ENCODE measurements at regions not wholly inside any gene's neighbourhood (a gene's known extent, or its start where the extent isn't known, plus 50 kb on each side); places are given as distances from the start of the nearest gene placed in this dataset.
"Not testable (repeated sequence)": the region's sequence is repeated elsewhere in the genome, so short reads cannot be mapped to it uniquely, and the experiment has no call there.

GRCh38 chr5:124193371-124193789, 553.1 kb downstream of the ZNF608 start:
- ATAC-seq (ENCODE audit: low read depth in 2 of 2): no peak
- Mint-ChIP-seq H3K4me1 (no peaks in the 10 kb centered on the region), H3K9me3 (peaks cover 0 to 3% (median 0%) of the 10 kb centered on the region in 7 donors), H3K4me3 (no peak overlapping the region), H3K36me3 (no peaks in the 10 kb centered on the region), H3K27ac (peak overlapping the region in 1 of 6 donors; percentile 79), H3K27me3 (no peaks in the 10 kb centered on the region)
- DNase-seq: no peak

DNA sequence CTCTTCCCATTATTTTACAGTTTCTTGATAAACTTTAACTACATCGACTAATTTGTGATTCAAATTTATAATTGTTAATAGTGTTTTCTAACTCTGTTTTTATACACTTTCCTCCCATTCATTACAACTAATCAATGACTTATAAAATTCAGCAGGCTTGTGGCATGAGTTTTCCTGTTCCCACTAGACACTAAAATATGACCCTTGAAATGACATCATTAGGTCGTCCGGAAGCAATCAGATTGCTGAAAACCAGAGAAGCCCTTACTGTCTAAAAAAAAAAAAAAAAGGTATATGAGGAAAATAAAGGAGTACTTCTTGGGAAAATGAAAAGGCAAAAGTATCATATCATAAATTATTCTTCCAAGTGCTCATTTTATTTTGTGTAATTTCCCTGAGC, 553.7 kb downstream of the ZNF608 start:
- no peak overlapping the region for H3K27ac Mint-ChIP-seq
- no peaks in the 10 kb centered on the region for H3K36me3 Mint-ChIP-seq
- no peaks in the 10 kb centered on the region for H3K4me1 Mint-ChIP-seq

GRCh38 chr5:124185716-124186115, 560.7 kb downstream of the ZNF608 start:
- no peak overlapping the region for H3K4me3 Mint-ChIP-seq
- ATAC-seq (ENCODE audit: low read depth in 2 of 2): no peak
- no peaks in the 10 kb centered on the region for H3K36me3 Mint-ChIP-seq
- H3K9me3 Mint-ChIP-seq: peaks cover 0 to 3% (median 0%) of the 10 kb centered on the region in 7 donors
- no peak overlapping the region for H3K27ac Mint-ChIP-seq
- DNase-seq: no peak
- no peaks in the 10 kb centered on the region for H3K27me3 Mint-ChIP-seq
- peaks cover 0 to 4% (median 0%) of the 10 kb centered on the region in 3 donors for H3K4me1 Mint-ChIP-seq

More for the DNA sequence above, 553.7 kb downstream of the ZNF608 start:
- no peaks in the 10 kb centered on the region for H3K27me3 Mint-ChIP-seq
- no peak for ATAC-seq (ENCODE audit: low read depth in 2 of 2)
- no peak overlapping the region for H3K4me3 Mint-ChIP-seq
- no peak for DNase-seq
- H3K9me3 Mint-ChIP-seq: peaks cover 0 to 3% (median 0%) of the 10 kb centered on the region in 7 donors

DNA sequence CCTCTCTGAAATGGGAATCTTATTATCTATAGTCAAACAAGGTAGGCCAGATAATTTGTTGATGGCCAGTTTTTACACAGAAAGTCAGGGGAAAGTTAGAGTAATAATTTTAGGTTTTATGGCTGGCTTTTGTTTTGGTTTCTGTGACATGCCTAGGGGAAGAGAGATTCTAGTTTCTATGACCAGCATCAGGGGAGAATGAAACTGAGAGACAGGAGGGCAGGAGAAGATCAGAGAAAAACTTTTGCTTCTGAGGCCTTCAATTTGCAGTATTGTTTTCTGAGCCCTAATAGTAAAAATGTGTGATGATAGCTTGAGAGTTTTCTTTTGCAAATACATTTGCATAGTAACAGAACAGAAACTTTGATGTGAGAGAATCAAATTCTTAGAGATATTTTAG, 564.3 kb downstream of the ZNF608 start:
- Mint-ChIP-seq H3K4me3 (no peak overlapping the region), H3K4me1 (peaks cover 0 to 4% (median 0%) of the 10 kb centered on the region in 3 donors), H3K27ac (peak overlapping the region in 1 of 6 donors; percentile 2), H3K9me3 (peaks cover 0 to 8% (median 2%) of the 10 kb centered on the region in 7 donors), H3K27me3 (no peaks in the 10 kb centered on the region), H3K36me3 (no peaks in the 10 kb centered on the region)
- ATAC-seq (ENCODE audit: low read depth in 2 of 2) (no peak), DNase-seq (no peak)

DNA sequence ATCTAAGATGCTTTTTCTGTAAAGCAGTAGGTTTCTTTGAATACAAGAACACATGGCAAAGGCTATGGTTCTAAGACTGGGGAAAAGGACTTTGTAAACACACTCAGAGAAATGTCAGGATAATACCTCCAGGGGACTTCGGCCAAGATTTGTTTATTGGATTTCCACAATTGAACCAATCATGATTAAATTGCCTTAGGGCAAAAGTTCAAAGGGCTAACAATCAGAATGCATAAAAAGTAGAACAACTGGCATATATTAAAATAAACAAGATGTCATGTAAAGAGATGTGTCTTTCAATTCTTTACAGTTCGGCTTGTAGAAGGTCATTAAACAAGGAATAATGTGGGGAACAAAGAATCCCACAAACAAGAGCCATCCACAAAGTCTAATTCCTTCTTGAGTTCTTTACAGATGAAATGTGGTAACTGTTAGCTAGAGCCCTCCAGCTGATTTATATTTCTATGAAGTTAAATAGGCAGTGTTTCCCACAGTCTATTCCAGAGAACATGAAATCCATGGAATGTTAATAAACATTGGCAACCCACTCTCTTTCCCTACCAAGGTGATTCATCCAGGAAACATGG, 565.5 kb downstream of the ZNF608 start:
- Mint-ChIP-seq H3K4me3 (no peak overlapping the region), H3K27ac (peak overlapping the region in 1 of 6 donors; percentile 3), H3K36me3 (no peaks in the 10 kb centered on the region), H3K4me1 (peaks cover 0 to 6% (median 4%) of the 10 kb centered on the region in 3 donors), H3K27me3 (no peaks in the 10 kb centered on the region), H3K9me3 (peaks cover 0 to 8% (median 2%) of the 10 kb centered on the region in 7 donors)
- DNase-seq: no peak
- no peak for ATAC-seq (ENCODE audit: low read depth in 2 of 2)

DNA sequence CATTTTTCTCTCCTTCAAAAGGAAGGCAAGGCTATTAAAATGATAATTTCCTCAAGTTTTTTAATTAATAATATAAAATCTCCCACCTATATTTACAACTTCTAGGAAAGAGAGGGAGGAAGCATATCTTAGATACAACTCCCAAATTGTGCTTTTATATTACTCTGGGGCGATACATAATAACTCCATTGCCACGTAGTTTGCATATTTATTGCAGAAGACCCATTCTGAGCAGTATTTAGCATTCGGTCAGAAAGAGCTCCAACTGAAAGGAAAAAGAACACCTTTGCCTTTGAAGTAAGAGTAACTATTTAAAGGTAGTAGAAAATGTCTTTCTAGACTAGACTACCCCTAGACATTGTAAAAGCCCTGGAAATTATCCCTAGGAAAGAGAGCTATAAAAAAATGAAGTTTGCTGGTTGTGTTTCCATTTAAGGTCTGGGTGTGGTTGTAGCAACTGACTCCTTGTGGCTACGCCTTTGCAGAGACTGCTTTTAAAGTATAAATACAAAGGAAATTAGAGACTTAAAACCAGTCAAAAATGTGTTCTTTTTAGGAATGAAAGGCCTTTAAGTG, 566.1 kb downstream of the ZNF608 start:
- H3K36me3 Mint-ChIP-seq: no peaks in the 10 kb centered on the region
- peak overlapping the region in 1 of 6 donors; percentile 3 for H3K27ac Mint-ChIP-seq
- ATAC-seq (ENCODE audit: low read depth in 2 of 2): no peak

DNA sequence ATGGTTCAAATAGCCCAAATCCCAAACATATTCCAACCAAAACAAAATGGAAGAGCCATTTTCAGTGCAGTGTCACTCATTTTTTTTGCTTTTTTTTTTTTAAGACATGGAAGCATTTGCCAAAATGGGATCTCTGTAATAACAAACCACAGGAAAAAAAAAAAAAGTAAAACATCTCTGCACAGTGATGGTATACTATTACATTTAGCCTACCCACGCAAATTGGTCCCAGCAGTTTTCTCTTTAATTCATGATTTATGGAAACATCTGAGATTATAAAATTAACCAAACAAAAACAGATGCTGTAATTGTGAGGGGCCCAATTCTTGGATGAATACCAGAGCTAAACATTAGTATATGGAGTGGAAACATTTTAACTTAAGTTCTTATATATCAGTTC, 566.6 kb downstream of the ZNF608 start:
- Mint-ChIP-seq H3K9me3 (peaks cover 0 to 8% (median 2%) of the 10 kb centered on the region in 7 donors), H3K36me3 (no peaks in the 10 kb centered on the region), H3K27me3 (no peaks in the 10 kb centered on the region), H3K27ac (no peak overlapping the region), H3K4me3 (no peak overlapping the region), H3K4me1 (peaks cover 0 to 6% (median 4%) of the 10 kb centered on the region in 3 donors)
- no peak for ATAC-seq (ENCODE audit: low read depth in 2 of 2)
- DNase-seq: no peak

More for the DNA sequence above, 566.1 kb downstream of the ZNF608 start:
- no peak for DNase-seq
- H3K27me3 Mint-ChIP-seq: no peaks in the 10 kb centered on the region
- peaks cover 0 to 8% (median 2%) of the 10 kb centered on the region in 7 donors for H3K9me3 Mint-ChIP-seq
- H3K4me1 Mint-ChIP-seq: peaks cover 0 to 6% (median 4%) of the 10 kb centered on the region in 3 donors
- H3K4me3 Mint-ChIP-seq: no peak overlapping the region

- H3K27me3 Mint-ChIP-seq: no peaks in the 10 kb centered on the region
- H3K36me3 Mint-ChIP-seq: no peaks in the 10 kb centered on the region
- DNase-seq: no peak
- no peak for ATAC-seq (ENCODE audit: low read depth in 2 of 2)
- no peak overlapping the region for H3K27ac Mint-ChIP-seq
- H3K4me3 Mint-ChIP-seq: no peak overlapping the region
- H3K4me1 Mint-ChIP-seq: peaks cover 0 to 6% (median 4%) of the 10 kb centered on the region in 3 donors
- peaks cover 0 to 8% (median 2%) of the 10 kb centered on the region in 7 donors for H3K9me3 Mint-ChIP-seq
Observed at GRCh38 chr5:124178050-124178449, 568.4 kb downstream of the ZNF608 start.

DNA sequence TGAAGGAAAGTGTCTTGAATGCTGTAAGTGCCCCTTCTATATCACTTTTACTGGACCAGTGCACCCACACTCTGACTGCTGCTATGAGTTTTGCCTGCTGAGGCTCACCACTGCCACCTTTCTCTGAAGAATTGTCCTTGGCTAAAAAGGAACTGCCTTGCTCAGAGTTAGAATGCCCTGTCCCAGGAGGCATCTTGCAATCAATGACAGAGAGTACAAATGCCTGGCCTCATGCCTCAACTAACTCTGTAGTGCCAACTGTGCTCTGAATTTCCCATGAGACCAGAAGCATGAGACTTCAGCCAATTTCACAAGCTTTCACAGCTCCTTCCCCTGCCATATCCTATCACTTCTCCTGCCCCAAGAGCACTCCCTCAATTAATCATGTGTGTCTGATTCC, 569.7 kb downstream of the ZNF608 start:
- ATAC-seq (ENCODE audit: low read depth in 2 of 2): no peak
- Mint-ChIP-seq H3K4me3 (no peak overlapping the region), H3K36me3 (peaks cover 0 to 5% of the 10 kb centered on the region in 2 donors), H3K27ac (peak overlapping the region in 1 of 6 donors; percentile 62), H3K9me3 (peaks cover 5 to 22% (median 10%) of the 10 kb centered on the region in 7 donors), H3K4me1 (peaks cover 0 to 6% (median 0%) of the 10 kb centered on the region in 3 donors), H3K27me3 (no peaks in the 10 kb centered on the region)
- no peak for DNase-seq

- no peak overlapping the region for H3K4me3 Mint-ChIP-seq
- H3K27me3 Mint-ChIP-seq: no peaks in the 10 kb centered on the region
- H3K36me3 Mint-ChIP-seq: peaks cover 0 to 9% of the 10 kb centered on the region in 2 donors
- ATAC-seq (ENCODE audit: low read depth in 2 of 2) (no peak), DNase-seq (no peak)
- peaks cover 0 to 6% (median 0%) of the 10 kb centered on the region in 3 donors for H3K4me1 Mint-ChIP-seq
- H3K9me3 Mint-ChIP-seq: peaks cover 5 to 40% (median 18%) of the 10 kb centered on the region in 7 donors
- H3K27ac Mint-ChIP-seq: no peak overlapping the region
Observed at GRCh38 chr5:124173386-124173785, 573.1 kb downstream of the ZNF608 start.

GRCh38 chr5:124172389-124173003, 573.9 kb downstream of the ZNF608 start:
- peaks cover 0 to 14% of the 10 kb centered on the region in 2 donors for H3K36me3 Mint-ChIP-seq
- no peak overlapping the region for H3K4me3 Mint-ChIP-seq
- DNase-seq (no peak), ATAC-seq (ENCODE audit: low read depth in 2 of 2) (no peak)
- no peaks in the 10 kb centered on the region for H3K27me3 Mint-ChIP-seq
- H3K4me1 Mint-ChIP-seq: peaks cover 0 to 6% (median 0%) of the 10 kb centered on the region in 3 donors
- H3K9me3 Mint-ChIP-seq: peaks cover 5 to 34% (median 20%) of the 10 kb centered on the region in 7 donors
- no peak overlapping the region for H3K27ac Mint-ChIP-seq

DNA sequence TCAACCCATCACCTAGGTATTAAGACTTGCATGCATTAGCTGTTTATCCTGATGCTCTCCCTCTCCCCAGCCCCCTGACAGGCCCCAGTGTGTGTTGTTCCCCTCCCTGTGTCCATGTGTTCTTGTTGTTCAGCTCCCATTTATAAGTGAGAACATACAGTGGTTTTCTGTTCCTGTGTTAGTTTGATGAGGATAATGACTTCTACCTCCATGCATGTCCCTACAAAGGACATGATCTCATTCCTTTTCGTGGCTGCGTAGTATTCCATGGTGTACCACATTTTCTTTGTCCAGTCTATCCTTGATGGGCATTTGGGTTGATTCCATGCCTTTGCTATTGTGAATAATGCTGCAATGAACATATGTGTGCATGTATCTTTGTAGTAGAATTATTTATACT, 578.3 kb downstream of the ZNF608 start:
- Mint-ChIP-seq H3K36me3 (peaks cover 0 to 14% of the 10 kb centered on the region in 2 donors), H3K9me3 (peaks cover 5 to 33% (median 20%) of the 10 kb centered on the region in 7 donors)
- not testable (repeated sequence) for H3K27ac Mint-ChIP-seq; H3K4me3 Mint-ChIP-seq; DNase-seq; ATAC-seq (ENCODE audit: low read depth in 2 of 2); H3K4me1 Mint-ChIP-seq; H3K27me3 Mint-ChIP-seq

- Mint-ChIP-seq H3K4me1 (peaks cover 33 to 49% (median 46%) of the 10 kb centered on the region in 3 donors), H3K27ac (peak overlapping the region in 3 of 6 donors; percentile 21 to 94 (median 85)), H3K36me3 (peaks cover 0 to 1% of the 10 kb centered on the region in 2 donors), H3K4me3 (peak overlapping the region in 7 of 8 donors; percentile 55 to 90 (median 77)), H3K9me3 (peaks cover 0 to 1% (median 0%) of the 10 kb centered on the region in 7 donors), H3K27me3 (no peaks in the 10 kb centered on the region)
- ATAC-seq (ENCODE audit: low read depth in 2 of 2) (peak; percentile 83 to 84), DNase-seq (peak; percentile 22)
Observed at GRCh38 chr5:124162767-124163532, 583.5 kb downstream of the ZNF608 start.

All from naive B cell (primary cell).